Hepatocyte (in vitro differentiated cells): ENCODE measurements at regions not wholly inside any gene's neighbourhood (a gene's known extent, or its start where the extent isn't known, plus 50 kb on each side); places are given as distances from the start of the nearest gene placed in this dataset.

ENCODE experiments used
- EZH2phosphoT487 ChIP-seq: fragments of 200-600 bp; sonication (generic); IDR thresholded peaks from one replicate; pipeline ENCODE4 v1.6.1; 2018; ENCODE audit warnings: antibody characterized with exemption, mild to moderate bottlenecking, low read depth, moderate library complexity; ENCODE audit not compliant: unreplicated experiment, severe bottlenecking
- TF ChIP-seq, protein P1 (sequence below): fragments of 200-600 bp; sonication (generic); IDR thresholded peaks from 2 replicates; pipeline ENCODE4 v1.5.1; 2016; ENCODE audit warnings: antibody characterized with exemption, mild to moderate bottlenecking; ENCODE audit not compliant: poor library complexity

DNA sequence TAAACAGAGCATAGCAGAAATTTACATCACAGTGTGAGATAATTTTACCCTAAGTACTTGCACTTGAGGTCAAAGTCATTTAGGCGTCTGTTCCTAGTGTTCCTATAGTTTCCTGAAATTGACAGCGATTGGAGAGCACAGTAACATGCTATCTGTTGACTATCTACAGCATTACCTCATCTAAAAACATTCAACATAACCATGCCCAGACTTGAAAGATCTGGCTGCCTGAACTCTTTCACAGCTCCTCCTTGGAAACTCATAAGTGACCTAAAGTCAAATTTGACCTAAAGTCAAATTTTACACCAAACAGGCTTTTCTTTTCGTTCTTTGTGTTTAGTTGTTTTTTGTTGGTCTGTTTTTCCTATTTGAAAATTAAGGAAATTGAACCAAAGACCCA lies 233.8 kb upstream of the UBASH3B start:
- TF ChIP-seq, protein P1, sequence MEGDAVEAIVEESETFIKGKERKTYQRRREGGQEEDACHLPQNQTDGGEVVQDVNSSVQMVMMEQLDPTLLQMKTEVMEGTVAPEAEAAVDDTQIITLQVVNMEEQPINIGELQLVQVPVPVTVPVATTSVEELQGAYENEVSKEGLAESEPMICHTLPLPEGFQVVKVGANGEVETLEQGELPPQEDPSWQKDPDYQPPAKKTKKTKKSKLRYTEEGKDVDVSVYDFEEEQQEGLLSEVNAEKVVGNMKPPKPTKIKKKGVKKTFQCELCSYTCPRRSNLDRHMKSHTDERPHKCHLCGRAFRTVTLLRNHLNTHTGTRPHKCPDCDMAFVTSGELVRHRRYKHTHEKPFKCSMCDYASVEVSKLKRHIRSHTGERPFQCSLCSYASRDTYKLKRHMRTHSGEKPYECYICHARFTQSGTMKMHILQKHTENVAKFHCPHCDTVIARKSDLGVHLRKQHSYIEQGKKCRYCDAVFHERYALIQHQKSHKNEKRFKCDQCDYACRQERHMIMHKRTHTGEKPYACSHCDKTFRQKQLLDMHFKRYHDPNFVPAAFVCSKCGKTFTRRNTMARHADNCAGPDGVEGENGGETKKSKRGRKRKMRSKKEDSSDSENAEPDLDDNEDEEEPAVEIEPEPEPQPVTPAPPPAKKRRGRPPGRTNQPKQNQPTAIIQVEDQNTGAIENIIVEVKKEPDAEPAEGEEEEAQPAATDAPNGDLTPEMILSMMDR, result no peak
- TF ChIP-seq EZH2phosphoT487, result no peak
